ENCODE measurements at regions not wholly inside any gene's neighbourhood (a gene's known extent, or its start where the extent isn't known, plus 50 kb on each side); places are given as distances from the start of the nearest gene placed in this dataset.

GRCh38 chr13:107900775-107901174 lies 314.6 kb downstream of the LIG4 start:
- DNase-seq (ENCODE audit: low read depth) = peak; percentile 18
- no peak overlapping the region for H3K4me3 ChIP-seq (ENCODE audit: control insufficient read depth, low read depth, low read length)
- no peak for TF ChIP-seq CTCF (conservative IDR thresholded peaks at IDR 0.05; ENCODE audit: control insufficient read depth, insufficient read depth, low read depth, low read length)

DNA sequence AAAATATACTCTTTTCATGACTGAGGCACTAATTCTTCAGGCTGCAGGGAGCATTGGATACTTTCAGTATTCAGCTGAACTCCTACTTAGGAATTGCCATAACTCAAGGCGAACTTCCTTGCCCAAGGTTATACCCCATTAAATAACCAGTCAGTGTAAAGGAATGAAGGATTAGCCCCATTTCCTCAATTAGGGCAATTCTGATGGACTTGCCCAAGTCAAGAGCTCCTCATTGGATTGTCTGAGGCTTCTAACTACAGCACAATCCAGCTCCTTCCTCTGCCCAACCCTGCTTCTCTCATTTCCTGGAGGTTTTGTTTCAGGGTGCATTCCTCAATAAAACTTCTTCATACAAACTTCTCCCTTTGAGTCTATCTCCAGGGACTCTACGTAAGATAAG lies 329.2 kb downstream of the LIG4 start:
- no peak for TF ChIP-seq CTCF (conservative IDR thresholded peaks at IDR 0.05; ENCODE audit: control insufficient read depth, insufficient read depth, low read depth, low read length)
- no peak for DNase-seq (ENCODE audit: low read depth)
- H3K4me3 ChIP-seq (ENCODE audit: control insufficient read depth, low read depth, low read length) = no peak overlapping the region

GRCh38 chr13:107884564-107884963 lies 330.8 kb downstream of the LIG4 start:
- no peak for DNase-seq (ENCODE audit: low read depth)
- no peak overlapping the region for H3K4me3 ChIP-seq (ENCODE audit: control insufficient read depth, low read depth, low read length)
- TF ChIP-seq CTCF (conservative IDR thresholded peaks at IDR 0.05; ENCODE audit: control insufficient read depth, insufficient read depth, low read depth, low read length) = no peak

DNA sequence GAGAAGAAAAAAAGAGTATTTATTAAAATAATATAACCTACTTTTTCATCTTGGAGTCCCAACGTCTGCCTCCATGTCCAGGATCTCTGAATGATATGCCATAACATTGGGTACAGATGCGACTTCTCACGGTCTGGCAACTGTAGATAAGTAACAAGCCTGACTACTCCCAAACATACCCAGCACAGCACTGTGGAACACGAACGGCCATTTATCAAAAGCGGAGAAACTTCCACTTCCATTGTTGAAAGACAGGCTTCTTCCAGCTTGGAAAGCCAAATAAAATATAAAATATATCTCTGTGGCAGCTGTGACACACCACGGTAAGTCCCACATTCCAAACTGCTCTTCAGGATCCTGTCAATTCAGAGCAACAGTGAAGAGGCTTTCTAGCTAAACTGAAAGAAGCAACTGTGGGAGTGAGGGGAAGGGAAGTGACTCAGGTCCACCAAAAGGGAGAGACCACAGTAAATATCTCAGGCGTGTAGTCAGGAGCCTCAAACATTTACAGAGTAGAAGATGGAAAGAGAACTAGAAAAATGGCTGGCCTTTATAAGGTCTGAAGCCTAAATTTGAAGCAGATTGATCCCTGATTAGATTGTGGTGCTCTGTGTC lies 331.7 kb downstream of the LIG4 start:
- no peak for DNase-seq (ENCODE audit: low read depth)
- no peak for TF ChIP-seq CTCF (conservative IDR thresholded peaks at IDR 0.05; ENCODE audit: control insufficient read depth, insufficient read depth, low read depth, low read length)
- H3K4me3 ChIP-seq (ENCODE audit: control insufficient read depth, low read depth, low read length) = no peak overlapping the region

DNA sequence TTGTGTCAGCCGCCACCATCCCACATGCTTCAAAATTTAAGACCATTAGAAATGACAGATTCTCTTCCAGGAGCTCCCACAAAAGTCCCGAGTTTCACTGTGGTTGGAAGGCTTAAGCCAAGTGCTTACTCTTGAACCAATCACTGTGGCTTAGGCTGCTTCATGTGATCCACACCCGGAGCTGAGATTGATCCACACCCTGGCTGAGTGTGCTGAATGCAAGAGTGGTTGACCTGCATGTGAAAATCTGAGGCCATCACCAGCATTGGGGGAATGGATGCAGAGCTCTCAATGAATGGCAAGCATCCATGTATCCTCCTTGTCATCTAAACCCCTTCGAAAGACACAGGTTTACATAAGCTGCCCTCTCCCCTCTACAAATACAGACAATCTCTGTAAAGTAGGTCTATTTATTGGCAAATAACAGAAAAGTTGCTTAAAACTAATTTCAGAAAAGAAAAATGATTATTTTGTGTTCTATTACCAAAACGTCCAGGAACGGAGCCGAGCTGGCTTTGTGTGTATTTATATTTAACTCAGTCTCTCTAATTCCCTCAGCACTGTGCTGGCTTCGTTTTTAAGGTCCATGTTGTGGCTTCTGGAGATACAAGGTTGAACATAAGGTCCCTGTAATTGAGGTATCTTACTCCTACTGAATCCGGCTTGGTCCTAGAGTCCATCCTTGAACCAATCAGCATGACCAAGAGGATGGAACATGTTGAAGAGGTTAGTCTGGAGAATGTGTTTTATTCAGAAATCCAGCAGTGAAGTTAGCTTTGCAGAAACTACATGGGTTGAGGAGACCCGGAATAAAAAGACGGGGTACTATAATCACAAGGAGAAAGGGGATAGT lies 332.4 kb downstream of the LIG4 start:
- no peak for DNase-seq (ENCODE audit: low read depth)
- TF ChIP-seq CTCF (conservative IDR thresholded peaks at IDR 0.05; ENCODE audit: control insufficient read depth, insufficient read depth, low read depth, low read length) = no peak
- no peak overlapping the region for H3K4me3 ChIP-seq (ENCODE audit: control insufficient read depth, low read depth, low read length)

DNA sequence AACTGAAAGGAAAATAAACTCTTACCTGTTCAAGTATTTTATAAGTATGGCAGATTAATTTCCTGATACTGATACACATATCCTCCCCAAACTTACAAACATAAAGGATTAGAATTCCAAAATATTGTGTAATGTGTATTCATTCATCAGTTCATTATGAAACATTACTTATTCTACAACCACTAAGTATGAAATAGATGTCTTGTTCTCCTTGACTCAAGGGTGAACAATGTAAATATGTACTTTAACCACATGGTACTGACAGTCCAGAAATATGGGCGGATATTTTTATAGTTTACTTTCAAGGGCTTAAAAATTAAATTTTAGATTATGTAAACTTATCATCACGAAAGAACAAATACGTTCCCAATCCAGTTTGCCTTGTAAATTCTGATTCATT lies 334.0 kb downstream of the LIG4 start:
- DNase-seq (ENCODE audit: low read depth) = no peak

More for the DNA sequence above, 334.0 kb downstream of the LIG4 start:
- no peak for TF ChIP-seq CTCF (conservative IDR thresholded peaks at IDR 0.05; ENCODE audit: control insufficient read depth, insufficient read depth, low read depth, low read length)
- no peak overlapping the region for H3K4me3 ChIP-seq (ENCODE audit: control insufficient read depth, low read depth, low read length)

Measured in fibroblast of mammary gland (primary cell).